GM21786 (cell line): ENCODE measurements at regions not wholly inside any gene's neighbourhood (a gene's known extent, or its start where the extent isn't known, plus 50 kb on each side); places are given as distances from the start of the nearest gene placed in this dataset.

Source experiments
- ATAC-seq: cut with Tn5 transposase; IDR thresholded peaks from one replicate; pipeline ENCODE4 v1.9.1; 2021; ENCODE audit not compliant: unreplicated experiment

- ATAC-seq = no peak
Measured at GRCh38 chr13:99911965-99912566, 59.5 kb downstream of the ZIC5 start.

- ATAC-seq = no peak
Measured at GRCh38 chr13:99911069-99911964, 60.2 kb downstream of the ZIC5 start.

- ATAC-seq = no peak
Measured at GRCh38 chr13:99909836-99910619, 61.5 kb downstream of the ZIC5 start.

- no peak for ATAC-seq
Measured at GRCh38 chr13:99909097-99909835, 62.3 kb downstream of the ZIC5 start.

- ATAC-seq = no peak
Measured at GRCh38 chr13:99908140-99908803, 63.3 kb downstream of the ZIC5 start.

GRCh38 chr13:99907627-99908026 is 63.9 kb downstream of the ZIC5 start:
- no peak for ATAC-seq

GRCh38 chr13:99907038-99907437 is 64.5 kb downstream of the ZIC5 start:
- ATAC-seq = no peak

GRCh38 chr13:99905814-99906213 is 65.8 kb downstream of the ZIC5 start:
- ATAC-seq = no peak

- ATAC-seq = no peak
Measured at GRCh38 chr13:99905224-99905623, 66.3 kb downstream of the ZIC5 start.

- no peak for ATAC-seq
Measured at GRCh38 chr13:99903140-99903539, 68.4 kb downstream of the ZIC5 start.

- ATAC-seq = no peak
Measured at GRCh38 chr13:99902657-99903056, 68.9 kb downstream of the ZIC5 start.

GRCh38 chr13:99900960-99901359 is 70.6 kb downstream of the ZIC5 start:
- no peak for ATAC-seq

GRCh38 chr13:99898421-99898820 is 73.1 kb downstream of the ZIC5 start:
- no peak for ATAC-seq

- ATAC-seq = no peak
Measured at GRCh38 chr13:99897076-99897440, 74.5 kb downstream of the ZIC5 start.

GRCh38 chr13:99896369-99897075 is 75.0 kb downstream of the ZIC5 start:
- ATAC-seq = no peak

GRCh38 chr13:99895444-99896368 is 75.9 kb downstream of the ZIC5 start:
- ATAC-seq = no peak

- no peak for ATAC-seq
Measured at GRCh38 chr13:99894840-99895443, 76.6 kb downstream of the ZIC5 start.

GRCh38 chr13:99894105-99894839 is 77.3 kb downstream of the ZIC5 start:
- ATAC-seq = no peak
